ENCODE measurements at regions not wholly inside any gene's neighbourhood (a gene's known extent, or its start where the extent isn't known, plus 50 kb on each side); places are given as distances from the start of the nearest gene placed in this dataset.
"Not testable (repeated sequence)": the region's sequence is repeated elsewhere in the genome, so short reads cannot be mapped to it uniquely, and the experiment has no call there.

DNA sequence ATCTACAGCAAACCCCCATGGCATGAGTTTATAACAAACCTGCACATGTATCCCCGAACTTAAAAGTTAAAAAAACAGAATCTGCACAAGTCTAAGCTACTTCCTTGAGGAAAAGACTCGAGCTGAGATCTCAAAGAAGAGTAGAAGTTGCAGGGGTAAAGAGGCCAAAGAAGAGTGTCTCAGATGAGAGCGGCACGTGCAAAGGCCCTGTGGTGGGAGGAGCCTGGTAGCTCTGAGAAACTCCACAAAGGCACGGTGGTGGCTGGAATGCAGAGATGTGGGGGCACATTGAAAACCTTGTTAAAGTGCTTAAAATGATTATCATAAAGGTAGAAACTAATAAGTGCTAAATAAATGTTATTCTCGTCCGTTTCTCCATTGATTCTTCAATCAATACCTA, 103.2 kb upstream of the GRK3 start:
- TF ChIP-seq JUND (IDR thresholded peaks at IDR 0.05; ENCODE audit: low read depth): no peak
- in situ Hi-C loops (cut with HindIII; ENCODE audit: low pct_unique_long_range_greater_than_20kb, low sequenced_read_pairs): no loop called here
- no peak for DNase-seq (ENCODE audit: low read depth in 1 of 2, low spot score in 1 of 2)

GRCh38 chr22:25462474-25463346, 101.8 kb upstream of the GRK3 start:
- in situ Hi-C loops (cut with HindIII; ENCODE audit: low pct_unique_long_range_greater_than_20kb, low sequenced_read_pairs): not testable (repeated sequence)
- peak; percentile 66 to 81 for DNase-seq (ENCODE audit: low read depth in 1 of 2, low spot score in 1 of 2)

DNA sequence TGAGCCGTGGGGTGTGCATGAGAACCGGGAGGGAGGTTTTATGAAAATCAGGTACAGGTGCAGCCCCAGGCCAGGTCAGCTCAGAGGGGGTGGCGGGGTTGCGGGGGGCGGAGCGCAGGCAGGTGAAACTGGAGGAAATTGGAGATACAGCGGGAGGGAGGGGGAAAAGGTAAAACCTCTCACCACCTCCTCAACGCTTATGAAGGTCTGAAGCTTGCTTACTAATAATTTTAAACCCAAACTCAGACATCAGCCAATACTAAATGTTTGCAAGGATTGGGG, 101.2 kb upstream of the GRK3 start:
- in situ Hi-C loops (cut with HindIII; ENCODE audit: low pct_unique_long_range_greater_than_20kb, low sequenced_read_pairs); DNase-seq (ENCODE audit: low read depth in 1 of 2, low spot score in 1 of 2): not testable (repeated sequence)

DNA sequence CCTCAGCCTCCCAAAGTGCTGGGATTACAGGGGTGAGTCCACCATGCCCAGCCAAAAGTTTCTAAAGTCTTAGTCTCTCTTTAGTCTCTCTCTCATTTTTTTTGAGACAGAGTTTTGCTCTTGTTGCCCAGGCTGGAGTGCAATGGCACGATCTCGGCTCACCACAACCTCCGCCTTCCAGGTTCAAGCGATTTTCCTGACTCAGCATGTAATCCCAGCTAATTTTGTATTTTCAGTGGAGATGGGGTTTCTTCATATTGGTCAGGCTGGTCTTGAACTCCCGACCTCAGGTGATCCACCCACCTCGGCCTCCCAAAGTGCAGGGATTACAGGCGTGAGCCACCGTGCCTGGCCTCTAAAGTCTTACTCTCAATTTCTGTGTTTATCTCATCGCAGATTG, 100.1 kb upstream of the GRK3 start:
- in situ Hi-C loops (cut with HindIII; ENCODE audit: low pct_unique_long_range_greater_than_20kb, low sequenced_read_pairs); DNase-seq (ENCODE audit: low read depth in 1 of 2, low spot score in 1 of 2): not testable (repeated sequence)

GRCh38 chr22:25465949-25466348, 98.5 kb upstream of the GRK3 start:
- TF ChIP-seq JUND (IDR thresholded peaks at IDR 0.05; ENCODE audit: low read depth): no peak
- in situ Hi-C loops (cut with HindIII; ENCODE audit: low pct_unique_long_range_greater_than_20kb, low sequenced_read_pairs): no loop called here
- no peak for DNase-seq (ENCODE audit: low read depth in 1 of 2, low spot score in 1 of 2)

DNA sequence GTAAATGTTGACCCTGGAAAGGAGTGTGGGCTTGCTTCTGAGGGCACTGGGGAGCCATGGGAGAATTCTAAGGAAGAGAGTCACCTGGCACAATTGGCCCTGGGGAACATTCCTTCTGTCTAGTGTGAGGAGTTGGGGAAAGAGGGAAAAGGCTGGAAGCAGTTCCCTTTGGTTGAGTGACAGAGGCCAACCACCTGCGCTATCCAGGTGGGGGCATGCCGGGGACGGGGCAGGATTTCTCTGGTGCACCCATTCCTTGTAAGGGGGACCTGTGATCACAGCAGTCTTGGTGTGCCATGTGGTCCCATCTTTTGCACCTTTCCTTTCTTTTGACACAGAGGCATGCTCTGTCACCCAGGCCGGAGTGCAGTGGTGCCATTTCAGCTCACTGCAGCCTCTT, 92.1 kb upstream of the GRK3 start:
- no peak for DNase-seq (ENCODE audit: low read depth in 1 of 2, low spot score in 1 of 2)
- in situ Hi-C loops (cut with HindIII; ENCODE audit: low pct_unique_long_range_greater_than_20kb, low sequenced_read_pairs): no loop called here
- TF ChIP-seq JUND (IDR thresholded peaks at IDR 0.05; ENCODE audit: low read depth): no peak

DNA sequence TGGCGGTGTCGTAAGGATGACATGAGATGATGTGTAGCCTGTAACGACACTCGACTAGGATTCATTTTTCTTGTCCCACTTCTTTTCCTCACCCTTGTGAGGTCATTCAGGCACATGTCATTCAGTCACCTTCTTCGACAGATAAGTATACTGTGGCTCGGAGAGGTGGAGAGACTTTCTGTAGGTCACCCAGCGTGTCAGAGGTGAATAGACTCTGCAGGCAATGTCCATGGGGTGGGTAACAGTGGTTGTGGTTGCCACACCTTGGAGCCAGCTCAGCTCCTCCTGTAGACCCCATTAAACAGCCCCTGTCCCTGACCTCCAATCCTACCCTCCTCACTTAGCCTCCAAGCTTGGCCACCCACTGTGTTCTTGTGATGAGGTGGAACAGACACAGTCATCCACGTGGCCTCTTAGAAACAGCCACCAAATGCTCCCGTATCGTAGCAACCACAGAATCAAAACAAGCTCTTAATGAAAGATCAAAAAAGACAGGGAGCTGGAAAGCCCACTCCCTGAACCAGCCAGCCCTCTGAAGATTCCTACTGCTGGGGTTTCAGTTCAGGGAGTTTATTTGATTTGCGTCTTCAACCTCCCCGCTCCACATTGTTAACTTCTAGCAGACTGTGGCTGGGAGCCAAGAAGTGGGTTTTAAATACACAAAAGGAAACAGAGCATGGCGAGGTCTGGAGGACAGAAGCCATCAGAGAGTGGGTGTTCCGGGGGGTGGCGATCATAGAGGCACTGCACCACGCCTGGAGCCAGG, 89.0 kb upstream of the GRK3 start:
- no peak for DNase-seq (ENCODE audit: low read depth in 1 of 2, low spot score in 1 of 2)
- in situ Hi-C loops (cut with HindIII; ENCODE audit: low pct_unique_long_range_greater_than_20kb, low sequenced_read_pairs): no loop called here
- TF ChIP-seq JUND (IDR thresholded peaks at IDR 0.05; ENCODE audit: low read depth): no peak

- DNase-seq (ENCODE audit: low read depth in 1 of 2, low spot score in 1 of 2): no peak
- in situ Hi-C loops (cut with HindIII; ENCODE audit: low pct_unique_long_range_greater_than_20kb, low sequenced_read_pairs): no loop called here
- TF ChIP-seq JUND (IDR thresholded peaks at IDR 0.05; ENCODE audit: low read depth): no peak
Measured at GRCh38 chr22:25477358-25477757, 87.1 kb upstream of the GRK3 start.

GRCh38 chr22:25478111-25478510, 86.4 kb upstream of the GRK3 start:
- in situ Hi-C loops (cut with HindIII; ENCODE audit: low pct_unique_long_range_greater_than_20kb, low sequenced_read_pairs): no loop called here
- no peak for DNase-seq (ENCODE audit: low read depth in 1 of 2, low spot score in 1 of 2)
- no peak for TF ChIP-seq JUND (IDR thresholded peaks at IDR 0.05; ENCODE audit: low read depth)

GRCh38 chr22:25478528-25478927, 85.9 kb upstream of the GRK3 start:
- in situ Hi-C loops (cut with HindIII; ENCODE audit: low pct_unique_long_range_greater_than_20kb, low sequenced_read_pairs): no loop called here
- TF ChIP-seq JUND (IDR thresholded peaks at IDR 0.05; ENCODE audit: low read depth): no peak
- peak; percentile 26 to 40 for DNase-seq (ENCODE audit: low read depth in 1 of 2, low spot score in 1 of 2)

- DNase-seq (ENCODE audit: low read depth in 1 of 2, low spot score in 1 of 2); in situ Hi-C loops (cut with HindIII; ENCODE audit: low pct_unique_long_range_greater_than_20kb, low sequenced_read_pairs): not testable (repeated sequence)
Measured at GRCh38 chr22:25480868-25481267, 83.6 kb upstream of the GRK3 start.

DNA sequence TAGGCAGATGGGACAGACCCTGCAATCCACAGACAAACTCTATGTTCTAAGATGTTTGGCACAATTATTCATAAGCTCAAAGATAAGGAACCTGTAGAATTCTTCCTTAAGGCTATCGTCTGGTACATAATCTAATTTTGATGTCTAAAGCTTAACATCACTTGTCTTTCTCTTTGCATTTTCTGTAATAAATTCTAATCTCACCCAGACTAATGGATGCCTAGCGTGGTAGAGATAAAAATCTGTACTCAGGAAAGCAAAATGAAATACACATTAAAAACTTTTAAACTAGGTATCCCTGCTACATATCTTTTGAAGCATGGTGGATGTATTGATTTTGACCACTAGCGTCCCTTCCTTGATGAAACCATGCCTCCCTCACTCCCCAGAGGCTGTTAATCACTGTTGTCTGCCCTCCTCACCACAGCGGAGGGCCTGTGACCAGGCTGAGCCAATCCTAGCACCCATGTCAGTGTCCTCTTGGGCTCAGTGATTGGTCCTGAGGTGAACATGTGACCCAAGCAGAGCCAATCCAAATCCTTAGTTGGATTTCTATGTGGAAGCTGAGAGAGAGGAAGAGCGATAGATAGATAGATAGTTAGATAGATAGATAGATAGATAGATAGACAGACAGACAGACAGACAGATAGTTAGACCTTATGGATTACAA, 82.2 kb upstream of the GRK3 start:
- DNase-seq (ENCODE audit: low read depth in 1 of 2, low spot score in 1 of 2): no peak
- in situ Hi-C loops (cut with HindIII; ENCODE audit: low pct_unique_long_range_greater_than_20kb, low sequenced_read_pairs): no loop called here
- TF ChIP-seq JUND (IDR thresholded peaks at IDR 0.05; ENCODE audit: low read depth): no peak
